ENCODE measurements at regions not wholly inside any gene's neighbourhood (a gene's known extent, or its start where the extent isn't known, plus 50 kb on each side); places are given as distances from the start of the nearest gene placed in this dataset.

GRCh38 chr7:41517771-41518170, 185.1 kb downstream of the INHBA start:
- DNase-seq: no peak

- DNase-seq: no peak
Observed at GRCh38 chr7:41508755-41509154, 194.1 kb downstream of the INHBA start.

GRCh38 chr7:41507686-41508268, 195.1 kb downstream of the INHBA start:
- no peak for DNase-seq

GRCh38 chr7:41504214-41504980, 198.5 kb downstream of the INHBA start:
- no peak for DNase-seq

- no peak for DNase-seq
Observed at GRCh38 chr7:41503438-41503837, 199.5 kb downstream of the INHBA start.

- no peak for DNase-seq
Observed at GRCh38 chr7:41501466-41501865, 201.4 kb downstream of the INHBA start.

GRCh38 chr7:41501006-41501405, 201.9 kb downstream of the INHBA start:
- no peak for DNase-seq

GRCh38 chr7:41492603-41493002, 210.3 kb downstream of the INHBA start:
- DNase-seq: no peak

GRCh38 chr7:41491883-41492471, 210.9 kb downstream of the INHBA start:
- no peak for DNase-seq

- no peak for DNase-seq
Observed at GRCh38 chr7:41491308-41491707, 211.6 kb downstream of the INHBA start.

- DNase-seq: no peak
Observed at GRCh38 chr7:41489885-41490284, 213.0 kb downstream of the INHBA start.

- DNase-seq: no peak
Observed at GRCh38 chr7:41487229-41487940, 215.5 kb downstream of the INHBA start.

GRCh38 chr7:41481353-41481752, 221.5 kb downstream of the INHBA start:
- no peak for DNase-seq

- no peak for DNase-seq
Observed at GRCh38 chr7:41478187-41478586, 224.7 kb downstream of the INHBA start.

GRCh38 chr7:41476460-41476803, 226.5 kb downstream of the INHBA start:
- no peak for DNase-seq

- no peak for DNase-seq
Observed at GRCh38 chr7:41475801-41476459, 227.0 kb downstream of the INHBA start.

- no peak for DNase-seq
Observed at GRCh38 chr7:41472427-41473125, 230.3 kb downstream of the INHBA start.

GRCh38 chr7:41470081-41470480, 232.8 kb downstream of the INHBA start:
- no peak for DNase-seq

- no peak for DNase-seq
Observed at GRCh38 chr7:41467596-41467995, 235.3 kb downstream of the INHBA start.

GRCh38 chr7:41466760-41467384, 236.0 kb downstream of the INHBA start:
- DNase-seq: no peak

- no peak for DNase-seq
Observed at GRCh38 chr7:41465571-41465970, 237.3 kb downstream of the INHBA start.

Measured in RPMI8226 (cell line).